ENCODE measurements at regions not wholly inside any gene's neighbourhood (a gene's known extent, or its start where the extent isn't known, plus 50 kb on each side); places are given as distances from the start of the nearest gene placed in this dataset.

DNA sequence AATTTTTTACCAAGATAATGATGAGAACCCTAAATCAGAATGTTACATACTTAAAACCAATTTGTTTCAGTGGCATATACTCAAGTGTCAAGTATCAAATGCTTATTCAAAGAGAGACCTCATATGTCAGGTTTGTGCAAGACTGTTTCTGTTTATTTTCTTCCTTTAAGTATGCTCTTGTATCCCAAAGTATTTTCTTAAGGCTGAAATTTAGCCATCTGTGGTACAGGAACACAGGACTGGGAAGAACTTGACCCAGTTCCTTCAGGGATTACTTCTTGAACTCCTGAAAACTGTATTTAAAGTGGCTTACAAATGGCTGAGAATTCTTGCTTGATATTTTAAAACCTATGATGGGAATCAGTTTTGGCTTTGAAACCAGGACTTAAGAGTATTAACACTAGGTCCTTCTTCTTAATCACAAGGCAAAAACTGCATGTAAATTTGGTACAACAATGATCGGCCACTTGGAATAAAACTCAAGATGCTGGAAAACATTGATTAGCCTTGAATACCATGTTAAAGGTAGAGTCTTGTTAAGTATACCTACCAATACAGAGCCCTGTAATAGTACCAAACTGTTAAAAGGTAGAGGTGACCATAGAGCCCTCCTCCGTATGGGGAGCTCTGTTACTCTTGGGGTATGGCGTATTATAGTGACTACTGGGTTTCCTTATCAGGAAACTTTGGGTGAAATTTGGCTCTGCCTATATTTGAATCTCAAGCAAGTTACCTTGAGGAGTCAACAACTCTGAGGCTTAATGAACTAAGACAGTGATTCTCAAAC, 95.9 kb downstream of the BLID start:
- Mint-ChIP-seq H3K4me1 (no peaks in the 10 kb centered on the region), H3K9me3 (ENCODE audit: insufficient read depth) (no peaks in the 10 kb centered on the region), H3K27me3 (peaks cover 4% of the 10 kb centered on the region), H3K27ac (no peak overlapping the region), H3K4me3 (no peak overlapping the region)
- no peak overlapping the region for H2AFZ ChIP-seq (ENCODE audit: insufficient read depth, low read depth, low read length, poor library complexity, severe bottlenecking)
- no peak overlapping the region for H3K4me3 ChIP-seq (ENCODE audit: control extremely low read depth in 1 of 5, extremely low read depth in 1 of 5, insufficient read depth in 1 of 5, low read depth in 2 of 5, low read length in 4 of 5)
- POLR2A ChIA-PET = no interaction called here
- no peak overlapping the region for H3K4me2 ChIP-seq (replicated peaks; ENCODE audit: low read depth, low read length, poor library complexity, severe bottlenecking)
- intact Hi-C loops (cut with micrococcal nuclease) = no loop called here
- H3K27ac ChIP-seq (ENCODE audit: low read length in 2 of 2) = no peak overlapping the region
- H3K9me3 ChIP-seq (ENCODE audit: control extremely low read depth in 1 of 3, control insufficient read depth in 2 of 3, insufficient read depth in 1 of 3, low read length in 2 of 3) = no peaks in the 10 kb centered on the region
- ATAC-seq (ENCODE audit: low read depth) = no peak
- TF ChIP-seq CTCF (IDR thresholded peaks at IDR 0.05) (no peak), EZH2 (IDR thresholded peaks at IDR 0.05; ENCODE audit: borderline replicate concordance, insufficient read depth, low read depth, low read length, poor library complexity, severe bottlenecking) (no peak)
- no peaks in the 10 kb centered on the region for H3K27me3 ChIP-seq (replicated peaks in 1 of 4; ENCODE audit: control extremely low read depth in 1 of 4, control insufficient read depth in 3 of 4, insufficient read depth in 4 of 4, low read length in 3 of 4)
- no peaks in the 10 kb centered on the region for H3K79me2 ChIP-seq (ENCODE audit: control insufficient read depth, insufficient read depth, low read length)
- DNase-seq = no peak
- H4K20me1 ChIP-seq (ENCODE audit: control insufficient read depth, insufficient read depth, low read length, poor library complexity, severe bottlenecking) = no peaks in the 10 kb centered on the region
- H3K9ac ChIP-seq (ENCODE audit: low read length) = no peak overlapping the region
- CTCF ChIA-PET = no interaction called here
- 100% methylated on average over 1 of the region's 3 CpGs for WGBS (ENCODE audit: insufficient coverage)
- H3K36me3 ChIP-seq (replicated peaks in 1 of 2; ENCODE audit: control extremely low read depth in 1 of 2, control insufficient read depth in 1 of 2, extremely low read depth in 1 of 2, insufficient read depth in 2 of 2, low read length in 1 of 2) = no peaks in the 10 kb centered on the region
- H3K4me1 ChIP-seq (ENCODE audit: control insufficient read depth in 2 of 2, insufficient read depth in 2 of 2, low read length in 2 of 2) = no peaks in the 10 kb centered on the region

DNA sequence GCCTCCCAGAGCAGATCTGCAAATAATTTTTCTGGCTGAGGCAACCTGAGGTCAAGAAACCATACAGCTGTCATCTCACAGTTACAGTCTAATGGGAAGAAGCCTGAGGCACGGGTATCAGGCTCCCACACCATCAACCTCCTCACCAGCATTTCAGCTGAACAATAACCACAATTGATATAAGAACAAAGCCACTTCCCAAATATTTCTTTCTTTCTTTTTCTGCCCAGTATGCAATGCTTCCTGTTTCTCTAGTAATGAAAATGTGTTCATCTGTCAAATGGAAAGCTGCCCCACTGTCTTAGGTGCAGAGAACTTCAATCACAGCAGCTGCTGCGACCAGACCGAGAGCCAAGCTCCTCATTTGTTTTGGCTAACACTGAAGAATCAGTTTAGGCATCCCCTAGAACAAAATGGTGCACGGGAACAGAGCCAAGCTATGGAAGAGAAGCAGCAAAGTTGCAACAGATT, 108.4 kb downstream of the BLID start:
- Histone ChIP-seq H4K20me1 (ENCODE audit: control insufficient read depth, insufficient read depth, low read length, poor library complexity, severe bottlenecking) (no peaks in the 10 kb centered on the region), H3K4me2 (replicated peaks; ENCODE audit: low read depth, low read length, poor library complexity, severe bottlenecking) (no peak overlapping the region), H3K9ac (ENCODE audit: low read length) (no peak overlapping the region), H3K4me1 (ENCODE audit: control insufficient read depth in 2 of 2, insufficient read depth in 2 of 2, low read length in 2 of 2) (no peaks in the 10 kb centered on the region), H3K27me3 (replicated peaks in 1 of 4; ENCODE audit: control extremely low read depth in 1 of 4, control insufficient read depth in 3 of 4, insufficient read depth in 4 of 4, low read length in 3 of 4) (no peaks in the 10 kb centered on the region), H2AFZ (ENCODE audit: insufficient read depth, low read depth, low read length, poor library complexity, severe bottlenecking) (no peak overlapping the region), H3K9me3 (ENCODE audit: control extremely low read depth in 1 of 3, control insufficient read depth in 2 of 3, insufficient read depth in 1 of 3, low read length in 2 of 3) (no peaks in the 10 kb centered on the region), H3K4me3 (ENCODE audit: control extremely low read depth in 1 of 5, extremely low read depth in 1 of 5, insufficient read depth in 1 of 5, low read depth in 2 of 5, low read length in 4 of 5) (no peak overlapping the region), H3K36me3 (replicated peaks in 1 of 2; ENCODE audit: control extremely low read depth in 1 of 2, control insufficient read depth in 1 of 2, extremely low read depth in 1 of 2, insufficient read depth in 2 of 2, low read length in 1 of 2) (no peaks in the 10 kb centered on the region), H3K27ac (ENCODE audit: low read length in 2 of 2) (no peak overlapping the region), H3K79me2 (ENCODE audit: control insufficient read depth, insufficient read depth, low read length) (no peaks in the 10 kb centered on the region)
- POLR2A ChIA-PET = no interaction called here
- CTCF ChIA-PET = no interaction called here
- intact Hi-C loops (cut with micrococcal nuclease) = no loop called here
- H3K27me3 Mint-ChIP-seq = peaks cover 4% of the 10 kb centered on the region
- H3K9me3 Mint-ChIP-seq (ENCODE audit: insufficient read depth) = no peaks in the 10 kb centered on the region
- DNase-seq (no peak), ATAC-seq (ENCODE audit: low read depth) (no peak)
- H3K4me3 Mint-ChIP-seq = no peak overlapping the region
- no peak for TF ChIP-seq EZH2 (IDR thresholded peaks at IDR 0.05; ENCODE audit: borderline replicate concordance, insufficient read depth, low read depth, low read length, poor library complexity, severe bottlenecking)
- TF ChIP-seq CTCF (IDR thresholded peaks at IDR 0.05) = no peak
- no peaks in the 10 kb centered on the region for H3K4me1 Mint-ChIP-seq
- WGBS (ENCODE audit: insufficient coverage) = 24% methylated on average over 4 of the region's 4 CpGs
- H3K27ac Mint-ChIP-seq = no peak overlapping the region
